T1000 (cell line): ENCODE measurements at regions not wholly inside any gene's neighbourhood (a gene's known extent, or its start where the extent isn't known, plus 50 kb on each side); places are given as distances from the start of the nearest gene placed in this dataset.
"Not testable (repeated sequence)": the region's sequence is repeated elsewhere in the genome, so short reads cannot be mapped to it uniquely, and the experiment has no call there.

Experiments used
- DNase-seq: peaks from one replicate; lab custom pipeline; 2025; ENCODE audit warnings: mixed read lengths; lab: John Stamatoyannopoulos, UW

GRCh38 chr3:30469133-30469532, 137.3 kb upstream of the TGFBR2 start:
- no peak for DNase-seq

- no peak for DNase-seq
These were observed 135.9 kb upstream of the TGFBR2 start for GRCh38 chr3:30470496-30470895.

GRCh38 chr3:30471066-30471465, 135.3 kb upstream of the TGFBR2 start:
- DNase-seq: no peak

GRCh38 chr3:30471796-30472489, 134.5 kb upstream of the TGFBR2 start:
- no peak for DNase-seq

- no peak for DNase-seq
These were observed 132.9 kb upstream of the TGFBR2 start for GRCh38 chr3:30473374-30474051.

- no peak for DNase-seq
These were observed 132.0 kb upstream of the TGFBR2 start for GRCh38 chr3:30474371-30474770.

- DNase-seq: no peak
These were observed 131.2 kb upstream of the TGFBR2 start for GRCh38 chr3:30475038-30475808.

- no peak for DNase-seq
These were observed 130.6 kb upstream of the TGFBR2 start for GRCh38 chr3:30475809-30476178.

GRCh38 chr3:30476368-30477084, 129.9 kb upstream of the TGFBR2 start:
- DNase-seq: no peak

GRCh38 chr3:30477149-30477921, 129.1 kb upstream of the TGFBR2 start:
- DNase-seq: no peak

GRCh38 chr3:30479737-30480136, 126.7 kb upstream of the TGFBR2 start:
- DNase-seq: not testable (repeated sequence)

- DNase-seq: not testable (repeated sequence)
These were observed 126.2 kb upstream of the TGFBR2 start for GRCh38 chr3:30480156-30480555.

GRCh38 chr3:30480587-30480986, 125.8 kb upstream of the TGFBR2 start:
- no peak for DNase-seq

- no peak for DNase-seq
These were observed 125.2 kb upstream of the TGFBR2 start for GRCh38 chr3:30481241-30481640.

- DNase-seq: not testable (repeated sequence)
These were observed 122.2 kb upstream of the TGFBR2 start for GRCh38 chr3:30484229-30484628.

- DNase-seq: no peak
These were observed 120.0 kb upstream of the TGFBR2 start for GRCh38 chr3:30486368-30486767.

- no peak for DNase-seq
These were observed 118.2 kb upstream of the TGFBR2 start for GRCh38 chr3:30488070-30488756.

GRCh38 chr3:30492322-30493192, 113.8 kb upstream of the TGFBR2 start:
- DNase-seq: no peak

- DNase-seq: no peak
These were observed 112.5 kb upstream of the TGFBR2 start for GRCh38 chr3:30493911-30494311.
